AG04450 (cell line): ENCODE measurements at regions not wholly inside any gene's neighbourhood (a gene's known extent, or its start where the extent isn't known, plus 50 kb on each side); places are given as distances from the start of the nearest gene placed in this dataset.
"Not testable (repeated sequence)": the region's sequence is repeated elsewhere in the genome, so short reads cannot be mapped to it uniquely, and the experiment has no call there.

ENCODE experiments used
- CTCF ChIA-PET: fragments of 300-600, 350-600 bp; formaldehyde crosslinking; extraction: SDS; loops from one replicate; lab custom pipeline; 2022; ENCODE audit warnings: antibody characterized with exemption, inconsistent platforms; lab: Charles Lee
- POLR2A ChIA-PET: fragments of 350-600 bp; formaldehyde crosslinking; extraction: SDS; loops from one replicate; lab custom pipeline; 2021; ENCODE audit warnings: antibody characterized with exemption, inconsistent platforms; lab: Yijun Ruan, JAX
- DNase-seq: peaks from one replicate; pipeline ENCODE4 v3.0.0-alpha.2; 2011; ENCODE audit warnings: low read depth, low spot score
- H3K27ac ChIP-seq: one replicate; pipeline ENCODE4 v1.5.1; 2012; ENCODE audit warnings: low read depth, low read length, control low read depth
- H3K27me3 ChIP-seq: one replicate; pipeline ENCODE4 v1.6.0; 2012; ENCODE audit warnings: low read length; ENCODE audit not compliant: control insufficient read depth, insufficient read depth
- H3K4me3 ChIP-seq: 2 replicates; pipeline ENCODE4 v1.5.1; 2011; ENCODE audit warnings: mild to moderate bottlenecking, low read depth, low read length, control low read depth
- H3K9me3 ChIP-seq: 2 replicates; pipeline ENCODE4 v1.5.1; 2012; ENCODE audit warnings: low read length; ENCODE audit not compliant: control insufficient read depth, insufficient read depth
- TF ChIP-seq, protein P1 (sequence below): IDR thresholded peaks from 2 replicates; pipeline ENCODE4 v1.5.1; 2011; ENCODE audit warnings: low read depth, low read length, control low read depth, inconsistent platforms

DNA sequence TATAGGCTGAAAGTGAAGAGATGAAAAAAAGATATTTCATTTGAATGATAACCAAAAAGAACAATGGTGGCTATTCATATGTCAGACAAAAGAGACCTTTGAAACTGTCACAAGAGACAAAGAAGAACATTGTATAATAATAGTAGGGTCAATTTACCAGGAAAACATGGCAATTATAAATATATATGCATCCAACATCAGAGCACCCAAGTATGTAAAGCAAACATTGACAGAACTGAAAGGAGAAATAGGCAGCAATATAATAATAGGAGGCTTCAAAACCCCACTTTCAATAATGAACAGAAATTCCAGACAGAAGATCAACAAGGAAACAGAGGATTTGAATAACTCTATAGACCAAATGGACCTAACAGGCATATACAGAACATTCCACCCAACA is 876.2 kb downstream of the GRID1 start:
- CTCF ChIA-PET: no interaction called here
- TF ChIP-seq, protein P1, sequence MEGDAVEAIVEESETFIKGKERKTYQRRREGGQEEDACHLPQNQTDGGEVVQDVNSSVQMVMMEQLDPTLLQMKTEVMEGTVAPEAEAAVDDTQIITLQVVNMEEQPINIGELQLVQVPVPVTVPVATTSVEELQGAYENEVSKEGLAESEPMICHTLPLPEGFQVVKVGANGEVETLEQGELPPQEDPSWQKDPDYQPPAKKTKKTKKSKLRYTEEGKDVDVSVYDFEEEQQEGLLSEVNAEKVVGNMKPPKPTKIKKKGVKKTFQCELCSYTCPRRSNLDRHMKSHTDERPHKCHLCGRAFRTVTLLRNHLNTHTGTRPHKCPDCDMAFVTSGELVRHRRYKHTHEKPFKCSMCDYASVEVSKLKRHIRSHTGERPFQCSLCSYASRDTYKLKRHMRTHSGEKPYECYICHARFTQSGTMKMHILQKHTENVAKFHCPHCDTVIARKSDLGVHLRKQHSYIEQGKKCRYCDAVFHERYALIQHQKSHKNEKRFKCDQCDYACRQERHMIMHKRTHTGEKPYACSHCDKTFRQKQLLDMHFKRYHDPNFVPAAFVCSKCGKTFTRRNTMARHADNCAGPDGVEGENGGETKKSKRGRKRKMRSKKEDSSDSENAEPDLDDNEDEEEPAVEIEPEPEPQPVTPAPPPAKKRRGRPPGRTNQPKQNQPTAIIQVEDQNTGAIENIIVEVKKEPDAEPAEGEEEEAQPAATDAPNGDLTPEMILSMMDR: no peak
- peaks cover 11% of the 10 kb centered on the region for H3K9me3 ChIP-seq
- no peak overlapping the region for H3K4me3 ChIP-seq
- no peak overlapping the region for H3K27ac ChIP-seq
- POLR2A ChIA-PET: no interaction called here
- DNase-seq: no peak
- H3K27me3 ChIP-seq: no peaks in the 10 kb centered on the region

DNA sequence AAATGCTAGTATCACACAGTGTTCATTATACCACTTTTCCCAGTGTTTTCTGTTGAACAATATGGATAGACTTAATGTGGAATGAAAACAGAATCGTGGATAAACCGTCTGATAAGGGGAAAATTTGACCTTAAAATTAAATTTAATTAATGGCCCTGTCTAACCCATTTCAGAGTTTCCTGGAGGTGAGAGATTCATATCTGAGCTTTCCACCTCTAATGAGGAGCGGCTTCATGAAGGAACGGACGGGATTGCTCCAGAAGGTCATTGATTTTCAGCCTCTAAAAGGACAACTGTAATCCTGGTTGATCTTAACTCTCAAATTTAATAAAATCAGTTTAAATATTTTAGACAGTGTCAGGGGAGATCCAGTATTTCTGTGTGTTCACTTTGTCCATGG is 874.9 kb downstream of the GRID1 start:
- POLR2A ChIA-PET: no interaction called here
- no peak for DNase-seq
- Histone ChIP-seq H3K4me3 (no peak overlapping the region), H3K27ac (no peak overlapping the region), H3K27me3 (no peaks in the 10 kb centered on the region), H3K9me3 (peaks cover 6% of the 10 kb centered on the region)
- CTCF ChIA-PET: no interaction called here
- TF ChIP-seq, protein P1: no peak

DNA sequence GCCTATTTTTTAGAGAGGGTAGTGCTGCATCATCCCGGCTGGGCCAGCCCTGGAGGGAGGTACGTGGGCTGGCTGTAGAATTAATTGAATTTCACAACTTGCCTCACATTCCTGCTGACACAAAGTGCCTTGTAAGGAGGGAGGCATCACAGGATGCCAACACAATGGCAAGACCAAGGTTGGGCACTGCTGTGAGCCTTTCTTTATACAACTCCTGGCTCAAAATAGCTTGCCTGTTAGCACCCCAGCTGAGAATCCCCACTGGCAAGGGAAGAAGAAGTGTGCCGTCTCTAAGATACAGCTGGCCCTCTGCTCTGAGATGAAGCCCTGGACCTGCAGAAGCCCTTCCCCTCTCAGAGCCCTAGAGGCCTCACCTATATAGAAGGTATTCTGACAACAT is 873.9 kb downstream of the GRID1 start:
- DNase-seq: no peak
- Histone ChIP-seq H3K27me3 (no peaks in the 10 kb centered on the region), H3K9me3 (peaks cover 4% of the 10 kb centered on the region; the same call in 1 of the 2 replicates), H3K27ac (no peak overlapping the region), H3K4me3 (no peak overlapping the region)
- TF ChIP-seq, protein P1: no peak
- CTCF ChIA-PET: no interaction called here
- POLR2A ChIA-PET: no interaction called here

DNA sequence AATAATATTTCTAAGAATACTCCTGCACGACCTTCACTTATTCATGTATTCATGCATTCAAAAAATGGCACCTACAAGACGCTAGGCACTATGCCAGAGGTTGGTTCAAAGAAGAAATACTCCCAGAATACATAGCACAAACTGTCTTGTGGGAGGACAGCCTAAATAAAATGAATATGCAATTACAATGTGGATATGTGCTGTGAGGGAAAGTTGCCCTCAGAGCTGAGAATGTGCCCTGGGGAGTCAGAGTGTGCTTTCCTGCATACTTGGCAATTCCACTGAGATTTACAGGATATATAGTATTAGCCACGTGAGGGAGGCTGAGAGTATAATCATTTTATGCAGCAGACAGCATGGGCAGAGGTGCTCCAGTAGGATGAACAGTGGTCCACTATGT is 872.9 kb downstream of the GRID1 start:
- Histone ChIP-seq H3K27me3 (no peaks in the 10 kb centered on the region), H3K27ac (no peak overlapping the region), H3K4me3 (no peak overlapping the region), H3K9me3 (peaks cover 4% of the 10 kb centered on the region; the same call in 1 of the 2 replicates)
- TF ChIP-seq, protein P1: no peak
- no peak for DNase-seq
- POLR2A ChIA-PET: no interaction called here
- CTCF ChIA-PET: no interaction called here

DNA sequence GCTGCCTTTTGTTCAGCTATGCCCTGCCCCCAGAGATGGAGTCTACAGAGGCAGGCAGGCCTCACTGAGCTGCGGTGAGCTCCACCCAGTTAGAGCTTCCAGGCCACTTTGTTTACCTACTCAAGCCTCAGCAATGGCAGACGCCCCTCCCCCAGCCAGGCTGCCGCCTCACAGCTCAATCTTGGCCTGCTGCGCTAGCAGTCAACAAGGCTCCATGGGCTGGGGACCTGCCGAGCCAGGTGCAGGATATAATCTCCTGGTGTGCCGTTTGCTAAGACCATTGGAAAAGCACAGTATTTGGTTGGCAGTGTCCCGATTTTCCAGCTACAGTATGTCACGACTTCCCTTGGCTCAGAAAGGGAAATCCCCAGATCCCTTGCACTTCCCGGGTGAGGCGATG is 862.0 kb downstream of the GRID1 start:
- H3K27me3 ChIP-seq, DNase-seq, H3K4me3 ChIP-seq, H3K9me3 ChIP-seq, CTCF ChIA-PET, H3K27ac ChIP-seq, POLR2A ChIA-PET: not testable (repeated sequence)

DNA sequence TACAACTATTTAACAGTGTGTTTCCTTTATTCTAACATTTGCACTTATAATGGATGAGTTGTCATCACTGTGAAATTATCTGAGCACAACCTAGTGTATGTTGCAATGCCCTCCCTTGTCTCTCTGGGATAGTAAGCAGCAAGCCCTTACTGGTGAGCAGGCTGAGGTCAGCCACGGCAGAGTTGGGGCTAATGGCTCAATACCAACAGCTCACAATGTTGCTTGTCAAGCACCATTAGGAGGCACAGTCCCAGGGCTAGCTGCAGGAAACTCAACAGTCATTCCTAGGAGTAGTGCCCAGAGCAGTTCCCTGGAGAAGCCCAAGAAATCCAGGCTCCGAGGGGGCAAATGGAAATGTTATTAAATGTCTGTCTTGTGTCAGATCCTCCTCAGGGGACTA is 858.4 kb downstream of the GRID1 start:
- CTCF ChIA-PET: no interaction called here
- TF ChIP-seq, protein P1: no peak
- Histone ChIP-seq H3K4me3 (no peak overlapping the region), H3K27me3 (no peaks in the 10 kb centered on the region), H3K9me3 (peaks cover 14% of the 10 kb centered on the region), H3K27ac (no peak overlapping the region)
- POLR2A ChIA-PET: no interaction called here
- DNase-seq: no peak
